Lower leg skin (tissue), 3 donors: ENCODE measurements at regions not wholly inside any gene's neighbourhood (a gene's known extent, or its start where the extent isn't known, plus 50 kb on each side); places are given as distances from the start of the nearest gene placed in this dataset.

Source experiments
- CTCF ChIP-seq, 3 donors: fragments of 450-650 bp; IDR thresholded peaks; one replicate each; pipeline ENCODE4 v1.5.1; 2016; ENCODE audit warnings: antibody characterized with exemption in 3 of 3, mild to moderate bottlenecking in 3 of 3, moderate library complexity in 2 of 3
- POLR2A ChIP-seq, 2 donors: fragments of 450-650 bp; IDR thresholded peaks; one replicate each; pipeline ENCODE4 v1.6.1; 2016 to 2017; ENCODE audit warnings: antibody characterized with exemption in 2 of 2, mild to moderate bottlenecking in 1 of 2, moderate library complexity in 1 of 2

- TF ChIP-seq POLR2A (IDR thresholded peaks at IDR 0.05) (no peak), CTCF (IDR thresholded peaks at IDR 0.05) (no peak)
Observed at GRCh38 chr10:125392154-125392553, 231.8 kb upstream of the CTBP2 start.
